ENCODE measurements at regions not wholly inside any gene's neighbourhood (a gene's known extent, or its start where the extent isn't known, plus 50 kb on each side); places are given as distances from the start of the nearest gene placed in this dataset.

GRCh38 chr9:16172796-16173195 lies 620.0 kb downstream of the CCDC171 start:
- TF ChIP-seq NFRKB (IDR thresholded peaks at IDR 0.05; ENCODE audit: low read depth) (no peak), PREB (CRISPR knock-in tag; IDR thresholded peaks at IDR 0.05) (no peak), L3MBTL2 (IDR thresholded peaks at IDR 0.05) (no peak), POLR2A (conservative IDR thresholded peaks at IDR 0.05) (no peak), SIX5 (IDR thresholded peaks at IDR 0.05; ENCODE audit: borderline replicate concordance in 1 of 2, insufficient read depth in 1 of 2, low read depth in 1 of 2, low read length in 2 of 2) (no peak), FOXP1 (CRISPR knock-in tag; IDR thresholded peaks at IDR 0.05) (no peak)
- TF ChIP-seq, protein P1, sequence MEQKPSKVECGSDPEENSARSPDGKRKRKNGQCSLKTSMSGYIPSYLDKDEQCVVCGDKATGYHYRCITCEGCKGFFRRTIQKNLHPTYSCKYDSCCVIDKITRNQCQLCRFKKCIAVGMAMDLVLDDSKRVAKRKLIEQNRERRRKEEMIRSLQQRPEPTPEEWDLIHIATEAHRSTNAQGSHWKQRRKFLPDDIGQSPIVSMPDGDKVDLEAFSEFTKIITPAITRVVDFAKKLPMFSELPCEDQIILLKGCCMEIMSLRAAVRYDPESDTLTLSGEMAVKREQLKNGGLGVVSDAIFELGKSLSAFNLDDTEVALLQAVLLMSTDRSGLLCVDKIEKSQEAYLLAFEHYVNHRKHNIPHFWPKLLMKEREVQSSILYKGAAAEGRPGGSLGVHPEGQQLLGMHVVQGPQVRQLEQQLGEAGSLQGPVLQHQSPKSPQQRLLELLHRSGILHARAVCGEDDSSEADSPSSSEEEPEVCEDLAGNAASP (IDR thresholded peaks at IDR 0.05), result no peak

All from K562 (cell line).